RWPE1 (cell line): ENCODE measurements at regions not wholly inside any gene's neighbourhood (a gene's known extent, or its start where the extent isn't known, plus 50 kb on each side); places are given as distances from the start of the nearest gene placed in this dataset.
"Not testable (repeated sequence)": the region's sequence is repeated elsewhere in the genome, so short reads cannot be mapped to it uniquely, and the experiment has no call there.

Source experiments
- CTCF ChIA-PET: fragments of 350-600 bp; sonication (Branson Sonifier 250); formaldehyde crosslinking; extraction: SDS; loops from one replicate; lab custom pipeline; 2021; lab: Yijun Ruan, JAX
- POLR2A ChIA-PET: fragments of 400-600 bp; formaldehyde crosslinking; extraction: SDS; loops from one replicate; lab custom pipeline; 2020; ENCODE audit warnings: antibody characterized with exemption; ENCODE audit not compliant: low non-redundant PET; lab: Yijun Ruan, JAX
- DNase-seq: peaks from one replicate; pipeline ENCODE4 v3.0.0; 2012; ENCODE audit warnings: low spot score
- H3K27ac ChIP-seq: fragments of 450-650 bp; 2 replicates; pipeline ENCODE4 v1.5.1; 2017
- TF ChIP-seq, protein P1 (sequence below): fragments of 450-650 bp; conservative IDR thresholded peaks from 2 replicates; pipeline ENCODE4 v1.5.1; 2017; ENCODE audit warnings: low read depth, mild to moderate bottlenecking

DNA sequence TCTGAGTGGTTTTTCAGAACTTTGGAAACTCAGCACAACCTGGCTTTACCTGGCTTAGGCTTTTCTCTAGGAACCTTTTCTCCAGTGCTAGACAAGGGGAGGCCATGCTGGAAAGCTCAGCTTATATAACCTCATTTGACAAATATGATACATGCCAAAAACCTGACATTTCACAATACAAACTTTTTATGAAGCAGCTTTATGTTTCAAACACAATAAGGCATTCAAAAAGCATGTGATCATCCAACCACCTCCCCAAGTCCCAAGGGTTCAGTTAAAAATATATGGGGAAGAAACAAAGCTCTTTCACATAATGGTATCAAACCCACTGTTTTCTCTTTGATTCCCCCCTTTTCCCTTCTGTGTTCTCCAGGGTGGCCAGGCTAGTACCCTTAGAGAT is 63.7 kb downstream of the ZC3H11B start:
- DNase-seq: no peak
- TF ChIP-seq, protein P1, sequence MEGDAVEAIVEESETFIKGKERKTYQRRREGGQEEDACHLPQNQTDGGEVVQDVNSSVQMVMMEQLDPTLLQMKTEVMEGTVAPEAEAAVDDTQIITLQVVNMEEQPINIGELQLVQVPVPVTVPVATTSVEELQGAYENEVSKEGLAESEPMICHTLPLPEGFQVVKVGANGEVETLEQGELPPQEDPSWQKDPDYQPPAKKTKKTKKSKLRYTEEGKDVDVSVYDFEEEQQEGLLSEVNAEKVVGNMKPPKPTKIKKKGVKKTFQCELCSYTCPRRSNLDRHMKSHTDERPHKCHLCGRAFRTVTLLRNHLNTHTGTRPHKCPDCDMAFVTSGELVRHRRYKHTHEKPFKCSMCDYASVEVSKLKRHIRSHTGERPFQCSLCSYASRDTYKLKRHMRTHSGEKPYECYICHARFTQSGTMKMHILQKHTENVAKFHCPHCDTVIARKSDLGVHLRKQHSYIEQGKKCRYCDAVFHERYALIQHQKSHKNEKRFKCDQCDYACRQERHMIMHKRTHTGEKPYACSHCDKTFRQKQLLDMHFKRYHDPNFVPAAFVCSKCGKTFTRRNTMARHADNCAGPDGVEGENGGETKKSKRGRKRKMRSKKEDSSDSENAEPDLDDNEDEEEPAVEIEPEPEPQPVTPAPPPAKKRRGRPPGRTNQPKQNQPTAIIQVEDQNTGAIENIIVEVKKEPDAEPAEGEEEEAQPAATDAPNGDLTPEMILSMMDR: no peak
- POLR2A ChIA-PET: no interaction called here
- H3K27ac ChIP-seq: no peak overlapping the region
- CTCF ChIA-PET: no interaction called here

- ChIA-PET CTCF (interaction anchor here (0.6 kb wide), 1 partner anchor 191 kb away, joined by 3 read pairs; no protein-coding TSS in a partner anchor), POLR2A (no interaction called here)
- no peak overlapping the region for H3K27ac ChIP-seq
- DNase-seq: no peak
- TF ChIP-seq, protein P1: no peak
Observed at GRCh38 chr1:219548386-219548785, 64.5 kb downstream of the ZC3H11B start.

- POLR2A ChIA-PET, CTCF ChIA-PET, DNase-seq, H3K27ac ChIP-seq: not testable (repeated sequence)
Observed at GRCh38 chr1:219545756-219546155, 67.1 kb downstream of the ZC3H11B start.

DNA sequence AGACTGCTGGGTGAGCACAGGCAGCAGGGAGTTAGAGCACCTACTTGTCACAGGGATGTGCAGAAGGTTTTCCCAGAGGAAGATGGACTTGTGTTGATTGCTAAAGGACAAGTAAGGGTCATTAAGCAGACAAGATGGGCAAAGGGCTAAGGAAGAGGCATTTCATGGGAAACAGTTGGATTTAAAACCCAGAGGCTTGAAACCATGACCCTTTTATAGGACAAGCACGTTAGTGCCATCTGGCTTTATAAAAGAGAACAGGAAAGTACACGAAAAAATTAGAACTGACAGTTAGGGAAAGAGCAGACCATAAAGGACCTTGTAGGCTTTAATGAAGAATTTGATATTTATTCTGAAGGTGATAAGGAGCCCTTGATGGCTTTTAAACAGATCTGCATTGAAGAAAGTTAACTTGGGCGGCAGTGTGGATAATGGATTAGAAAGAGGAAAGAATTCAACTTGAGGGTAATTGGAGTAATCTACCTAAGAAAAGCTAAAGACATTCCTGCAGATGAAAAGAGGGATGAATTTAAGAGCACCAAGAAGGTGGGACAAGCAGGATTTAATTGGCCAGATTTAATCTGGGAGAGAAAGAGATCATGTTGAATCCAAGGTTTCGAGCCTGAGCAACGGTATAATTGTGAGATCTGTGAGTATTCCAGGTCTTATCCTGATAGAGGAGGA is 68.6 kb downstream of the ZC3H11B start:
- ChIA-PET POLR2A (no interaction called here), CTCF (no interaction called here)

DNA sequence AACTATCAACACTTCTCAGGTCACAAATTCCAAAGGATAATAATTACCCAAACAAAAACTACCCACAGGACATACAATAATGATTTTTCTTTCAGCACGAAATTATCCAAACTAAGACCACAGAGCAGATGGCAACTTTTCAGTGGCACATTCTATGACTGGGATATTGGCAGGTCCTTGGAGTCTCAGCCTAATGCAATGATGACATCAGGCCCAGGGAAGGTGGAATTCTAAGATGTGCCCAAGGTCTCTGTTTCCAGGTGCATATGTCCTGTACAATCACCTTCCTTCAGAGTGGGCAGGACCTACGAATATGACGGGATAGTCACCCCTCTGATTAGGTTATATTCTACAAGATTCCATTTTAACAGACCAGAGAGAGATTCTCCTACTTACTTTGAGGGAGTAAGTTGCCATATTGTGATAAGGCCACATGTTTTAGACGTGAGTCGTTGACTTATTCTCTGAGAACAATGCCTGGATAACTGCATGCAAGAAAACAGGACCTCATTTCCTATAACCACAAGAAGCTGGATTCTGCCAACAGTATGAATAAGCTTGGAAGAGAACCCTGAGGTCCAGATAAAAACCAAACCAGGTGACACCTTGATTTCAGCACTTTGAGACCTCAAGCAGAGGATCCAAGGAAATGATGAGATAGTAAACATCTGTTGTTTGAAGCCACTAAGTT is 69.9 kb downstream of the ZC3H11B start:
- POLR2A ChIA-PET: no interaction called here
- no peak for DNase-seq
- CTCF ChIA-PET: interaction anchor here (0.7 kb wide), 1 partner anchor 39 kb away, joined by 3 read pairs; no protein-coding TSS in a partner anchor
- H3K27ac ChIP-seq: no peak overlapping the region
- TF ChIP-seq, protein P1: no peak

More for the DNA sequence above, 68.6 kb downstream of the ZC3H11B start:
- TF ChIP-seq, protein P1: no peak
- no peak for DNase-seq
- no peak overlapping the region for H3K27ac ChIP-seq

DNA sequence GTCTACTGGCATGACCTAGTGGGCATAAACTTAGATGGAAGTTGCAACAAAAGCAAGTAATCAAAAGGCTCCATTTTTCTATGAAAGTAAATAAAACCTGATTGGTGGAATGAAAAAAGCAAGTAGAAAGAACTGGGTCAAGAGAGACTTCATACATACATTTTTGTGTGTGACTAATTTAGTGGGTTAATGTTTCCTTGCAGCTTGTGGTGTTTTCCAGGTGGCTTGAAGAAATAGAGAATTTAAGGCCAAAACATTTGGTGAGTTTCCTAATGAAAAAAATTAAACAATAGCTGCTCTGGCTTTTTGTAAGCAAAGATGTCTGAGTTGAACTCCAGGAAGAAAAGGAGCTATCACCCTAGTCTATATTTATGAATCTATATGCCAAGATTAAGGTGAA is 71.0 kb downstream of the ZC3H11B start:
- TF ChIP-seq, protein P1: no peak
- DNase-seq: no peak
- H3K27ac ChIP-seq: no peak overlapping the region
- CTCF ChIA-PET: no interaction called here
- POLR2A ChIA-PET: no interaction called here
